B cell (primary cell): ENCODE measurements at regions not wholly inside any gene's neighbourhood (a gene's known extent, or its start where the extent isn't known, plus 50 kb on each side); places are given as distances from the start of the nearest gene placed in this dataset.

Source experiments
- ATAC-seq: fragments of 200-7000 bp; cut with Tn5 transposase; one replicate; pipeline ENCODE4 v1.10.0; 2021; ENCODE audit warnings: low read depth, mild to moderate bottlenecking, moderate number of reproducible peaks, moderate library complexity
- CTCF ChIA-PET: fragments of 350-600 bp; sonication (Branson Sonifier 250); formaldehyde crosslinking; loops from one replicate; lab custom pipeline; 2021; ENCODE audit warnings: antibody characterized with exemption, inconsistent platforms; lab: Charles Lee
- POLR2A ChIA-PET: fragments of 350-600 bp; sonication (Branson Sonifier 250); formaldehyde crosslinking; loops from one replicate; lab custom pipeline; 2021; ENCODE audit warnings: antibody characterized with exemption; lab: Charles Lee
- DNase-seq: peaks from one replicate; pipeline ENCODE4 v3.0.0; 2013
- H2AFZ ChIP-seq: 2 replicates; pipeline ENCODE4 v1.6.1; 2012; ENCODE audit warnings: mild to moderate bottlenecking, low read depth, low read length; ENCODE audit not compliant: insufficient read depth, poor library complexity, severe bottlenecking
- H3K27ac ChIP-seq, 2 donors: 1 replicate in 1 of 2; 2 replicates in 1 of 2; pipeline ENCODE4 v1.5.1; 2012 to 2013; ENCODE audit warnings: low read length in 2 of 2, mild to moderate bottlenecking in 2 of 2, moderate library complexity in 1 of 2
- H3K27me3 ChIP-seq, 4 experiments: fragments of 200-600 bp in 1 of 4; sonication (generic) in 1 of 4; replicated peaks in 1 of 4; 1 replicate in 2 of 4; 2 replicates in 2 of 4; pipeline versions ENCODE4 v1.6.1 to v1.7.0; 2013 to 2016; ENCODE audit warnings: low read length in 3 of 4, mild to moderate bottlenecking in 2 of 4, mixed read lengths in 1 of 4, moderate library complexity in 1 of 4; ENCODE audit not compliant: insufficient read depth in 4 of 4, control insufficient read depth in 3 of 4; ENCODE audit errors: control extremely low read depth in 1 of 4
- H3K36me3 ChIP-seq, 2 experiments: replicated peaks in 1 of 2; 1 replicate in 1 of 2; 2 replicates in 1 of 2; pipeline versions ENCODE4 v1.6.1 to v1.7.1; 2013; ENCODE audit warnings: low read length in 1 of 2; ENCODE audit not compliant: insufficient read depth in 2 of 2, control insufficient read depth in 1 of 2; ENCODE audit errors: control extremely low read depth in 1 of 2, extremely low read depth in 1 of 2
- H3K4me1 ChIP-seq, 2 donors: fragments of 200-600 bp in 1 of 2; sonication (generic) in 1 of 2; 1 replicate in 1 of 2; 2 replicates in 1 of 2; pipeline versions ENCODE4 v1.5.1 to v1.6.1; 2013 to 2017; ENCODE audit warnings: low read length in 2 of 2; ENCODE audit not compliant: control insufficient read depth in 2 of 2, insufficient read depth in 2 of 2
- H3K4me2 ChIP-seq: replicated peaks from 2 replicates; pipeline ENCODE3; 2012; ENCODE audit warnings: mild to moderate bottlenecking, low read depth, low read length; ENCODE audit not compliant: poor library complexity, severe bottlenecking
- H3K4me3 ChIP-seq, 5 experiments: fragments of 200-600 bp in 1 of 5; sonication (generic) in 1 of 5; 1 replicate in 3 of 5; 2 replicates in 2 of 5; pipeline versions ENCODE4 v1.5.1 to v1.7.0; 2011 to 2016; ENCODE audit warnings: low read length in 4 of 5, mild to moderate bottlenecking in 4 of 5, low read depth in 2 of 5, control low read depth in 1 of 5, moderate library complexity in 1 of 5; ENCODE audit not compliant: insufficient read depth in 1 of 5; ENCODE audit errors: control extremely low read depth in 1 of 5, extremely low read depth in 1 of 5
- H3K79me2 ChIP-seq: fragments of 200-600 bp; sonication (generic); one replicate; pipeline ENCODE4 v1.6.0; 2016; ENCODE audit warnings: low read length; ENCODE audit not compliant: control insufficient read depth, insufficient read depth
- H3K9ac ChIP-seq: fragments of 200-600 bp; sonication (generic); 2 replicates; pipeline ENCODE4 v1.6.1; 2017; ENCODE audit warnings: mild to moderate bottlenecking, low read length, moderate library complexity
- H3K9me3 ChIP-seq, 3 donors: one replicate each; pipeline versions ENCODE4 v1.6.1 to v1.7.1; 2013; ENCODE audit warnings: low read length in 2 of 3; ENCODE audit not compliant: control insufficient read depth in 2 of 3, insufficient read depth in 1 of 3; ENCODE audit errors: control extremely low read depth in 1 of 3
- H4K20me1 ChIP-seq: 2 replicates; pipeline ENCODE4 v1.6.0; 2012; ENCODE audit warnings: mild to moderate bottlenecking, low read length; ENCODE audit not compliant: insufficient read depth, control insufficient read depth, poor library complexity, severe bottlenecking
- H3K27ac Mint-ChIP-seq: one replicate; pipeline ENCODE4 v1.8.0; 2021; ENCODE audit warnings: mixed read lengths
- H3K27me3 Mint-ChIP-seq: one replicate; pipeline ENCODE4 v1.8.0; 2021; ENCODE audit warnings: mixed read lengths
- H3K4me1 Mint-ChIP-seq: one replicate; pipeline ENCODE4 v1.8.0; 2021; ENCODE audit warnings: mixed read lengths
- H3K4me3 Mint-ChIP-seq: one replicate; pipeline ENCODE4 v1.8.0; 2021; ENCODE audit warnings: mixed read lengths
- H3K9me3 Mint-ChIP-seq: one replicate; pipeline ENCODE4 v1.8.0; 2022; ENCODE audit warnings: mixed read lengths; ENCODE audit not compliant: insufficient read depth
- EZH2 ChIP-seq: IDR thresholded peaks from 2 replicates; pipeline ENCODE4 v1.6.1; 2012; ENCODE audit warnings: borderline replicate concordance, low read depth, mild to moderate bottlenecking, moderate library complexity, low read length; ENCODE audit not compliant: insufficient read depth, poor library complexity, severe bottlenecking
- WGBS: methylation state at CpG from one replicate; pipeline ENCODE4 v1.1.5; 2013; ENCODE audit warnings: missing lambda C conversion rate; ENCODE audit not compliant: insufficient coverage; 5-methylcytosine and 5-hydroxymethylcytosine counted together
- intact Hi-C: fragments of 100-400 bp; cut with micrococcal nuclease; formaldehyde crosslinking; loops from one replicate; pipeline ENCODE4 v1.10.0; 2022
- TF ChIP-seq, protein P1 (sequence below): fragments of 200-600 bp; IDR thresholded peaks from one replicate; pipeline ENCODE4 v1.8.0; 2022; ENCODE audit warnings: antibody characterized with exemption, mild to moderate bottlenecking

DNA sequence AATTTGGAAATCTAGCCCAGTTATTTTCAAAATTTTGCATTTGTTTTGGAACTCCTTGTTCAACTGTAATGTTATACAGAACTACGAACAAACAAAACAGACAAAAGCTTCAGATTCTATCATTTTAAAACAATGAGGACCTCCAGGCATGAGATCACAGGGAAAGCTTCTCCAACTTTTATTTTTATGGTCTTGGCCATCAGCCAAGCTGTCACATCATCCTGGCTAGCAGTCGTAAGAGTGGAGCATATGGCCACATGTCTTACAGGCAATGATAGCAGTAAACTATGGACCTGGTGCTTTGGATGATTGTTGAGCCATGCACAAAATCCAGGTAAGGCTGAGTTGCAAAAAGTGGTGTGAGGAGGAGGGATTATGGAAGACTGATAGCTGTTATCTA is 299.6 kb downstream of the LMX1A start:
- ChIA-PET CTCF (no interaction called here), POLR2A (no interaction called here)
- H3K4me1 ChIP-seq, result no peaks in the 10 kb centered on the region
- H3K27me3 ChIP-seq, result no peaks in the 10 kb centered on the region
- Mint-ChIP-seq H3K9me3 (peaks cover 2% of the 10 kb centered on the region), H3K4me3 (no peak overlapping the region), H3K27me3 (peaks cover 13% of the 10 kb centered on the region), H3K4me1 (no peaks in the 10 kb centered on the region), H3K27ac (no peak overlapping the region)
- H3K4me3 ChIP-seq, result no peak overlapping the region
- no CpG with 5 or more reads among the region's 2 CpGs for WGBS
- no peaks in the 10 kb centered on the region for H3K9me3 ChIP-seq
- H3K27ac ChIP-seq, result no peak overlapping the region
- no peak overlapping the region for H3K4me2 ChIP-seq
- H3K36me3 ChIP-seq, result no peaks in the 10 kb centered on the region
- no peak overlapping the region for H2AFZ ChIP-seq
- no peak overlapping the region for H3K9ac ChIP-seq
- H3K79me2 ChIP-seq, result no peaks in the 10 kb centered on the region
- H4K20me1 ChIP-seq, result no peaks in the 10 kb centered on the region
- ATAC-seq (no peak), DNase-seq (no peak)
- intact Hi-C loops, result no loop called here
- TF ChIP-seq, protein P1, sequence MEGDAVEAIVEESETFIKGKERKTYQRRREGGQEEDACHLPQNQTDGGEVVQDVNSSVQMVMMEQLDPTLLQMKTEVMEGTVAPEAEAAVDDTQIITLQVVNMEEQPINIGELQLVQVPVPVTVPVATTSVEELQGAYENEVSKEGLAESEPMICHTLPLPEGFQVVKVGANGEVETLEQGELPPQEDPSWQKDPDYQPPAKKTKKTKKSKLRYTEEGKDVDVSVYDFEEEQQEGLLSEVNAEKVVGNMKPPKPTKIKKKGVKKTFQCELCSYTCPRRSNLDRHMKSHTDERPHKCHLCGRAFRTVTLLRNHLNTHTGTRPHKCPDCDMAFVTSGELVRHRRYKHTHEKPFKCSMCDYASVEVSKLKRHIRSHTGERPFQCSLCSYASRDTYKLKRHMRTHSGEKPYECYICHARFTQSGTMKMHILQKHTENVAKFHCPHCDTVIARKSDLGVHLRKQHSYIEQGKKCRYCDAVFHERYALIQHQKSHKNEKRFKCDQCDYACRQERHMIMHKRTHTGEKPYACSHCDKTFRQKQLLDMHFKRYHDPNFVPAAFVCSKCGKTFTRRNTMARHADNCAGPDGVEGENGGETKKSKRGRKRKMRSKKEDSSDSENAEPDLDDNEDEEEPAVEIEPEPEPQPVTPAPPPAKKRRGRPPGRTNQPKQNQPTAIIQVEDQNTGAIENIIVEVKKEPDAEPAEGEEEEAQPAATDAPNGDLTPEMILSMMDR, result no peak
- TF ChIP-seq EZH2, result no peak

DNA sequence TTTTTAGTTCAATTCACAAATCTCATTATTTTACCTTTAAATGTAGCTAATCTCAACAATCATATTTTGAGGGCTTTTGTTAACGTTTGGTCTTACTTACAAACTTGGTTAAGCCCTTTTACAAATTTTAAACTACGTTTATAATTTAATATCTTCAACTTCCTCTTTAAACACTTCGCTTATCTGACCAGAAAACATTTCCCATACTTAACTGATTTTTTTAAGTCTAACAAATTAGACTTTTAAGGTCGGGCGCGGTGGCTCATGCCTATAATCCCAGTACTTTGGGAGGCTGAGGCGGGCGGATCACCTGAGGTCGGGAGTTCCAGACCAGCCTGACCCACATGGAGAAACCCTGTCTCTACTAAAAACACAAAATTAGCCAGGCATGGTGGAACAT is 300.9 kb downstream of the LMX1A start:
- no peak for ATAC-seq
- ChIA-PET CTCF (no interaction called here), POLR2A (no interaction called here)
- no peaks in the 10 kb centered on the region for H3K79me2 ChIP-seq
- Mint-ChIP-seq H3K27ac (no peak overlapping the region), H3K9me3 (peaks cover 2% of the 10 kb centered on the region), H3K4me1 (no peaks in the 10 kb centered on the region), H3K27me3 (peaks cover 15% of the 10 kb centered on the region), H3K4me3 (no peak overlapping the region)
- no peak for DNase-seq
- no peak overlapping the region for H3K4me2 ChIP-seq
- H3K27ac ChIP-seq, result no peak overlapping the region
- H3K4me1 ChIP-seq, result no peaks in the 10 kb centered on the region
- intact Hi-C loops, result no loop called here
- TF ChIP-seq, protein P1, result no peak
- no peak for TF ChIP-seq EZH2
- H2AFZ ChIP-seq, result no peak overlapping the region
- no peaks in the 10 kb centered on the region for H3K27me3 ChIP-seq
- H4K20me1 ChIP-seq, result no peaks in the 10 kb centered on the region
- 11% methylated on average over 7 of the region's 9 CpGs for WGBS
- no peaks in the 10 kb centered on the region for H3K9me3 ChIP-seq
- H3K9ac ChIP-seq, result no peak overlapping the region
- no peaks in the 10 kb centered on the region for H3K36me3 ChIP-seq
- no peak overlapping the region for H3K4me3 ChIP-seq
